ENCODE measurements at regions not wholly inside any gene's neighbourhood (a gene's known extent, or its start where the extent isn't known, plus 50 kb on each side); places are given as distances from the start of the nearest gene placed in this dataset.

GRCh38 chr6:49087369-49087768 lies 375.7 kb downstream of the MMUT start:
- no peak for TF ChIP-seq POLR2A (IDR thresholded peaks at IDR 0.05)
- TF ChIP-seq CTCF (IDR thresholded peaks at IDR 0.05) = no peak
- no peak for TF ChIP-seq EP300 (IDR thresholded peaks at IDR 0.05; ENCODE audit: low read depth)
- TF ChIP-seq POLR2AphosphoS5 (IDR thresholded peaks at IDR 0.05) = no peak
